ENCODE measurements at regions not wholly inside any gene's neighbourhood (a gene's known extent, or its start where the extent isn't known, plus 50 kb on each side); places are given as distances from the start of the nearest gene placed in this dataset.

GRCh38 chr16:73483934-73484711 lies 436.2 kb upstream of the ZFHX3 start:
- no peak overlapping the region for H3K27ac ChIP-seq (ENCODE audit: poor library complexity, severe bottlenecking)
- peaks cover 5% of the 10 kb centered on the region for H3K27me3 ChIP-seq (ENCODE audit: insufficient read depth, poor library complexity, severe bottlenecking)
- no peaks in the 10 kb centered on the region for H3K9me3 ChIP-seq (ENCODE audit: severe bottlenecking)
- no peak for DNase-seq (ENCODE audit: low spot score)
- no peaks in the 10 kb centered on the region for H3K4me1 ChIP-seq (ENCODE audit: insufficient read depth, poor library complexity, severe bottlenecking)
- no peak for ATAC-seq (ENCODE audit: low read depth)
- H3K4me3 ChIP-seq (ENCODE audit: severe bottlenecking) = no peak overlapping the region
- TF ChIP-seq CTCF (IDR thresholded peaks at IDR 0.05; ENCODE audit: poor library complexity, severe bottlenecking) = no peak
- H3K36me3 ChIP-seq (ENCODE audit: low read depth) = no peaks in the 10 kb centered on the region

- ATAC-seq (ENCODE audit: low read depth) (no peak), DNase-seq (ENCODE audit: low spot score) (no peak)
- no peak overlapping the region for H3K27ac ChIP-seq (ENCODE audit: poor library complexity, severe bottlenecking)
- H3K27me3 ChIP-seq (ENCODE audit: insufficient read depth, poor library complexity, severe bottlenecking) = no peaks in the 10 kb centered on the region
- H3K4me1 ChIP-seq (ENCODE audit: insufficient read depth, poor library complexity, severe bottlenecking) = no peaks in the 10 kb centered on the region
- no peak overlapping the region for H3K4me3 ChIP-seq (ENCODE audit: severe bottlenecking)
- no peak for TF ChIP-seq CTCF (IDR thresholded peaks at IDR 0.05; ENCODE audit: poor library complexity, severe bottlenecking)
- H3K36me3 ChIP-seq (ENCODE audit: low read depth) = no peaks in the 10 kb centered on the region
- no peaks in the 10 kb centered on the region for H3K9me3 ChIP-seq (ENCODE audit: severe bottlenecking)
Observed at GRCh38 chr16:73483076-73483791, 435.3 kb upstream of the ZFHX3 start.

GRCh38 chr16:73482310-73482709 lies 434.4 kb upstream of the ZFHX3 start:
- no peak for TF ChIP-seq CTCF (IDR thresholded peaks at IDR 0.05; ENCODE audit: poor library complexity, severe bottlenecking)
- ATAC-seq (ENCODE audit: low read depth) (no peak), DNase-seq (ENCODE audit: low spot score) (no peak)
- no peaks in the 10 kb centered on the region for H3K36me3 ChIP-seq (ENCODE audit: low read depth)
- no peak overlapping the region for H3K4me3 ChIP-seq (ENCODE audit: severe bottlenecking)
- no peaks in the 10 kb centered on the region for H3K9me3 ChIP-seq (ENCODE audit: severe bottlenecking)
- H3K4me1 ChIP-seq (ENCODE audit: insufficient read depth, poor library complexity, severe bottlenecking) = no peaks in the 10 kb centered on the region
- no peaks in the 10 kb centered on the region for H3K27me3 ChIP-seq (ENCODE audit: insufficient read depth, poor library complexity, severe bottlenecking)
- H3K27ac ChIP-seq (ENCODE audit: poor library complexity, severe bottlenecking) = no peak overlapping the region

- TF ChIP-seq CTCF (IDR thresholded peaks at IDR 0.05; ENCODE audit: poor library complexity, severe bottlenecking) = no peak
- Histone ChIP-seq H3K4me1 (ENCODE audit: insufficient read depth, poor library complexity, severe bottlenecking) (no peaks in the 10 kb centered on the region), H3K27ac (ENCODE audit: poor library complexity, severe bottlenecking) (no peak overlapping the region), H3K27me3 (ENCODE audit: insufficient read depth, poor library complexity, severe bottlenecking) (no peaks in the 10 kb centered on the region), H3K36me3 (ENCODE audit: low read depth) (no peaks in the 10 kb centered on the region), H3K9me3 (ENCODE audit: severe bottlenecking) (no peaks in the 10 kb centered on the region), H3K4me3 (ENCODE audit: severe bottlenecking) (no peak overlapping the region)
- DNase-seq (ENCODE audit: low spot score) = no peak
- ATAC-seq (ENCODE audit: low read depth) = no peak
Observed at GRCh38 chr16:73480381-73480780, 432.5 kb upstream of the ZFHX3 start.

- Histone ChIP-seq H3K4me1 (ENCODE audit: insufficient read depth, poor library complexity, severe bottlenecking) (no peaks in the 10 kb centered on the region), H3K27ac (ENCODE audit: poor library complexity, severe bottlenecking) (no peak overlapping the region), H3K4me3 (ENCODE audit: severe bottlenecking) (no peak overlapping the region), H3K27me3 (ENCODE audit: insufficient read depth, poor library complexity, severe bottlenecking) (peaks cover 3% of the 10 kb centered on the region), H3K9me3 (ENCODE audit: severe bottlenecking) (no peaks in the 10 kb centered on the region), H3K36me3 (ENCODE audit: low read depth) (no peaks in the 10 kb centered on the region)
- TF ChIP-seq CTCF (IDR thresholded peaks at IDR 0.05; ENCODE audit: poor library complexity, severe bottlenecking) = no peak
- ATAC-seq (ENCODE audit: low read depth) (no peak), DNase-seq (ENCODE audit: low spot score) (no peak)
Observed at GRCh38 chr16:73473713-73474112, 425.8 kb upstream of the ZFHX3 start.
